C4-2B (cell line): ENCODE measurements at regions not wholly inside any gene's neighbourhood (a gene's known extent, or its start where the extent isn't known, plus 50 kb on each side); places are given as distances from the start of the nearest gene placed in this dataset.

Source experiments
- H3K27ac ChIP-seq: fragments of 450-650 bp; 2 replicates; pipeline ENCODE4 v1.5.1; 2017
- CTCF ChIP-seq: fragments of 450-650 bp; conservative IDR thresholded peaks from 2 replicates; pipeline ENCODE4 v1.5.1; 2017; ENCODE audit warnings: mild to moderate bottlenecking
- ZFX ChIP-seq: fragments of 450-650 bp; IDR thresholded peaks from 2 replicates; pipeline ENCODE4 v1.6.1; 2017

GRCh38 chr7:11985376-11985775, 153.4 kb upstream of the THSD7A start:
- TF ChIP-seq CTCF (no peak), ZFX (no peak)
- no peak overlapping the region for H3K27ac ChIP-seq

GRCh38 chr7:11985971-11986370, 154.0 kb upstream of the THSD7A start:
- no peak overlapping the region for H3K27ac ChIP-seq
- TF ChIP-seq ZFX: no peak
- no peak for TF ChIP-seq CTCF

GRCh38 chr7:11988186-11988585, 156.2 kb upstream of the THSD7A start:
- TF ChIP-seq CTCF (no peak), ZFX (no peak)
- no peak overlapping the region for H3K27ac ChIP-seq

GRCh38 chr7:12002428-12002827, 170.4 kb upstream of the THSD7A start:
- TF ChIP-seq ZFX (no peak), CTCF (no peak)
- no peak overlapping the region for H3K27ac ChIP-seq

- TF ChIP-seq ZFX: no peak
- no peak for TF ChIP-seq CTCF
- H3K27ac ChIP-seq: no peak overlapping the region
These were observed 172.6 kb upstream of the THSD7A start for GRCh38 chr7:12004581-12004980.

GRCh38 chr7:12007576-12007975, 175.6 kb upstream of the THSD7A start:
- TF ChIP-seq CTCF (no peak), ZFX (no peak)
- no peak overlapping the region for H3K27ac ChIP-seq

- TF ChIP-seq CTCF (no peak), ZFX (no peak)
- H3K27ac ChIP-seq: no peak overlapping the region
These were observed 182.0 kb upstream of the THSD7A start for GRCh38 chr7:12013983-12014382.
